DND-41 (cell line): ENCODE measurements at regions not wholly inside any gene's neighbourhood (a gene's known extent, or its start where the extent isn't known, plus 50 kb on each side); places are given as distances from the start of the nearest gene placed in this dataset.
"Not testable (repeated sequence)": the region's sequence is repeated elsewhere in the genome, so short reads cannot be mapped to it uniquely, and the experiment has no call there.

ENCODE experiments used
- CTCF ChIP-seq: IDR thresholded peaks from 2 replicates; pipeline ENCODE4 v1.5.1; 2012; ENCODE audit warnings: borderline replicate concordance, low read length, moderate library complexity, mild to moderate bottlenecking; ENCODE audit not compliant: poor library complexity, severe bottlenecking; ENCODE audit errors: extremely low read depth
- EZH2 ChIP-seq: IDR thresholded peaks from 3 replicates; pipeline ENCODE4 v1.6.1; 2012; ENCODE audit warnings: borderline replicate concordance, low read depth, mild to moderate bottlenecking, moderate library complexity, low read length, inconsistent platforms; ENCODE audit not compliant: severe bottlenecking

- TF ChIP-seq EZH2, CTCF: not testable (repeated sequence)
These were observed 57.5 kb upstream of the GOLGA6L22 start for GRCh38 chr15:22401207-22401606.
